ENCODE measurements at regions not wholly inside any gene's neighbourhood (a gene's known extent, or its start where the extent isn't known, plus 50 kb on each side); places are given as distances from the start of the nearest gene placed in this dataset.

DNA sequence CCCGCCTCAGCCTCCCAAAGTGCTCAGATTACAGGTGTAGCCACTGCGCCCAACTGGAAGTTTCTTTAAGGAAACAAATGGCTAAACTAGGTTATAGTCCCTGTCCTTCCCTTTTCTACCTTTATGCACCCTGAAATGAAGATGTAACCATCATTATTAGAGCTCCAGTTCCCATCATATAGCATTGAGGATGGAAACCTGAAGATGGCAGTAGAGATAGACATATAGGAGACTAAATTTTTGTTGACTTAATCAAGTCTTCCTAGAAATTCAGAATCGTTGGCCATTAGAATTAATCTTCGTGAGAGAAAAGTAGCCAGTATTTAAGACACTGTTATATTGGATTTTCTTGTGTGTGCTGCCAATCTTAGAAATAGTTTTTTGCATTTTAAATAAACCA is 1016.3 kb upstream of the NCAM2 start:
- ChIA-PET POLR2A (interaction anchor here (0.7 kb wide), 1 partner anchor 27 kb away, joined by 3 read pairs; no protein-coding TSS in a partner anchor), CTCF (ENCODE audit: low intra/inter-chr PET ratio) (no interaction called here)
- TF ChIP-seq, protein P1, sequence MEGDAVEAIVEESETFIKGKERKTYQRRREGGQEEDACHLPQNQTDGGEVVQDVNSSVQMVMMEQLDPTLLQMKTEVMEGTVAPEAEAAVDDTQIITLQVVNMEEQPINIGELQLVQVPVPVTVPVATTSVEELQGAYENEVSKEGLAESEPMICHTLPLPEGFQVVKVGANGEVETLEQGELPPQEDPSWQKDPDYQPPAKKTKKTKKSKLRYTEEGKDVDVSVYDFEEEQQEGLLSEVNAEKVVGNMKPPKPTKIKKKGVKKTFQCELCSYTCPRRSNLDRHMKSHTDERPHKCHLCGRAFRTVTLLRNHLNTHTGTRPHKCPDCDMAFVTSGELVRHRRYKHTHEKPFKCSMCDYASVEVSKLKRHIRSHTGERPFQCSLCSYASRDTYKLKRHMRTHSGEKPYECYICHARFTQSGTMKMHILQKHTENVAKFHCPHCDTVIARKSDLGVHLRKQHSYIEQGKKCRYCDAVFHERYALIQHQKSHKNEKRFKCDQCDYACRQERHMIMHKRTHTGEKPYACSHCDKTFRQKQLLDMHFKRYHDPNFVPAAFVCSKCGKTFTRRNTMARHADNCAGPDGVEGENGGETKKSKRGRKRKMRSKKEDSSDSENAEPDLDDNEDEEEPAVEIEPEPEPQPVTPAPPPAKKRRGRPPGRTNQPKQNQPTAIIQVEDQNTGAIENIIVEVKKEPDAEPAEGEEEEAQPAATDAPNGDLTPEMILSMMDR (IDR thresholded peaks at IDR 0.05 in 2 of 3, conservative IDR thresholded peaks at IDR 0.05 in 1 of 3; ENCODE audit: insufficient read depth in 2 of 3, low read depth in 1 of 3, low read length in 3 of 3): peak in 1 of 3 experiments; percentile 31; a peak in 1 of 6 replicates
- TF ChIP-seq RBM17 (IDR thresholded peaks at IDR 0.05; ENCODE audit: borderline replicate concordance, low read depth, low read length) (no peak), RAD21 (CRISPR knock-in tag; conservative IDR thresholded peaks at IDR 0.05 in 1 of 2, IDR thresholded peaks at IDR 0.05 in 1 of 2) (peak; percentile 16 to 56; a peak in 2 of 4 replicates)
- TF ChIP-seq, protein P2, sequence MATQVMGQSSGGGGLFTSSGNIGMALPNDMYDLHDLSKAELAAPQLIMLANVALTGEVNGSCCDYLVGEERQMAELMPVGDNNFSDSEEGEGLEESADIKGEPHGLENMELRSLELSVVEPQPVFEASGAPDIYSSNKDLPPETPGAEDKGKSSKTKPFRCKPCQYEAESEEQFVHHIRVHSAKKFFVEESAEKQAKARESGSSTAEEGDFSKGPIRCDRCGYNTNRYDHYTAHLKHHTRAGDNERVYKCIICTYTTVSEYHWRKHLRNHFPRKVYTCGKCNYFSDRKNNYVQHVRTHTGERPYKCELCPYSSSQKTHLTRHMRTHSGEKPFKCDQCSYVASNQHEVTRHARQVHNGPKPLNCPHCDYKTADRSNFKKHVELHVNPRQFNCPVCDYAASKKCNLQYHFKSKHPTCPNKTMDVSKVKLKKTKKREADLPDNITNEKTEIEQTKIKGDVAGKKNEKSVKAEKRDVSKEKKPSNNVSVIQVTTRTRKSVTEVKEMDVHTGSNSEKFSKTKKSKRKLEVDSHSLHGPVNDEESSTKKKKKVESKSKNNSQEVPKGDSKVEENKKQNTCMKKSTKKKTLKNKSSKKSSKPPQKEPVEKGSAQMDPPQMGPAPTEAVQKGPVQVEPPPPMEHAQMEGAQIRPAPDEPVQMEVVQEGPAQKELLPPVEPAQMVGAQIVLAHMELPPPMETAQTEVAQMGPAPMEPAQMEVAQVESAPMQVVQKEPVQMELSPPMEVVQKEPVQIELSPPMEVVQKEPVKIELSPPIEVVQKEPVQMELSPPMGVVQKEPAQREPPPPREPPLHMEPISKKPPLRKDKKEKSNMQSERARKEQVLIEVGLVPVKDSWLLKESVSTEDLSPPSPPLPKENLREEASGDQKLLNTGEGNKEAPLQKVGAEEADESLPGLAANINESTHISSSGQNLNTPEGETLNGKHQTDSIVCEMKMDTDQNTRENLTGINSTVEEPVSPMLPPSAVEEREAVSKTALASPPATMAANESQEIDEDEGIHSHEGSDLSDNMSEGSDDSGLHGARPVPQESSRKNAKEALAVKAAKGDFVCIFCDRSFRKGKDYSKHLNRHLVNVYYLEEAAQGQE (IDR thresholded peaks at IDR 0.05; ENCODE audit: borderline replicate concordance): peak; percentile 24; the same call in 1 of the 2 replicates
- TF ChIP-seq, protein P2 (CRISPR knock-in tag; IDR thresholded peaks at IDR 0.05; ENCODE audit: low read depth): no peak
- no peak for DNase-seq (ENCODE audit: extremely low read depth in 1 of 4, low spot score in 3 of 4)
- intact Hi-C loops (cut with micrococcal nuclease) (loop anchor here (10.0 kb wide), 1 partner anchor 53 kb away; no protein-coding TSS in a partner anchor), in situ Hi-C loops (cut with MboI) (no loop called here)
- Histone ChIP-seq H3K9ac (ENCODE audit: insufficient read depth in 1 of 2, low read depth in 2 of 2, low read length in 2 of 2) (no peak overlapping the region), H3K27ac (ENCODE audit: extremely low read depth, low read depth, low read length) (no peak overlapping the region), H3K4me3 (no peak overlapping the region), H3K4me2 (ENCODE audit: insufficient read depth, low read length) (no peak overlapping the region), H3K27me3 (ENCODE audit: control insufficient read depth in 2 of 2, insufficient read depth in 2 of 2, low read length in 2 of 2) (no peaks in the 10 kb centered on the region), H3K9me1 (ENCODE audit: control insufficient read depth, insufficient read depth, low read length) (no peaks in the 10 kb centered on the region), H3K79me2 (ENCODE audit: control insufficient read depth, insufficient read depth, low read length) (no peaks in the 10 kb centered on the region), H2AFZ (ENCODE audit: low read depth, low read length) (no peak overlapping the region), H4K20me1 (replicated peaks; ENCODE audit: control insufficient read depth, insufficient read depth, low read length) (no peaks in the 10 kb centered on the region), H3K4me1 (replicated peaks in 1 of 2; ENCODE audit: control insufficient read depth in 2 of 2, insufficient read depth in 2 of 2, low read length in 2 of 2) (no peaks in the 10 kb centered on the region), H3K9me3 (replicated peaks; ENCODE audit: control insufficient read depth, insufficient read depth, low read depth, low read length) (no peaks in the 10 kb centered on the region), H3K36me3 (ENCODE audit: control insufficient read depth, insufficient read depth, low read length) (no peaks in the 10 kb centered on the region)
- 9% methylated on average over 4 of the region's 4 CpGs for WGBS (ENCODE audit: insufficient coverage, low coverage, missing lambda C conversion rate)
- no TSS peak for BruUV-seq (replicated peaks)
- ATAC-seq: no peak
- FAIRE-seq: no peak

All from K562 (cell line).